ENCODE measurements at regions not wholly inside any gene's neighbourhood (a gene's known extent, or its start where the extent isn't known, plus 50 kb on each side); places are given as distances from the start of the nearest gene placed in this dataset.

DNA sequence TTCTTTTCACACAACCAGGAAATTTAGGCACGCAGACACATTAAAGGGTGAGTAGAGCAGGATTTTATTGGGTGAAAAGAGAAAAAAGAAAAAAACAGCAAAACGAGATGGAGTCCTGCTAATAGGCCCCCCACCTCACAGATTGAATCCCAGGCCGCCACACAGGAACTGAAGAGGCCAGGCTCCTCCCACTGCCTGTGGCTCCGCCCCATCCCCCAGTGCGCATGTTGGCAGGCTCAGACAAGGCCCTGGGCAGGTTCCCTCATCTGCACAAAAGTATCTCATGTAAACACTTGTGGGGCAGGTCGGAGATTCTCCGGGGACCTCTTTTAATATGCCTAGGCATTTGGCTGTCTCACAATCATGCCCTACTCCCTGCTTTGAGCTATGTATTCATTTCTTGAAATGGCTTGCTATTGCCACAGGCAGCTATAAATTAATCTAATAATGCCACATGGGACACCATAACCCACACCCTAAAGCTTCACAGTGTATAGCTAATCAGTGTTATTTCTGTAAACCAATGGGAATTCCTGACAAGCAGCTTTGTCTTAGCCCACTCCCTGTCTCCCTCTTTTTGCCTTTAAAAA is 76.2 kb upstream of the KIF5B start:
- no peak overlapping the region for H3K27ac Mint-ChIP-seq
- no peaks in the 10 kb centered on the region for H3K36me3 Mint-ChIP-seq
- H3K9me3 Mint-ChIP-seq = no peaks in the 10 kb centered on the region
- ATAC-seq (no peak), DNase-seq (ENCODE audit: low spot score in 2 of 2) (no peak)

DNA sequence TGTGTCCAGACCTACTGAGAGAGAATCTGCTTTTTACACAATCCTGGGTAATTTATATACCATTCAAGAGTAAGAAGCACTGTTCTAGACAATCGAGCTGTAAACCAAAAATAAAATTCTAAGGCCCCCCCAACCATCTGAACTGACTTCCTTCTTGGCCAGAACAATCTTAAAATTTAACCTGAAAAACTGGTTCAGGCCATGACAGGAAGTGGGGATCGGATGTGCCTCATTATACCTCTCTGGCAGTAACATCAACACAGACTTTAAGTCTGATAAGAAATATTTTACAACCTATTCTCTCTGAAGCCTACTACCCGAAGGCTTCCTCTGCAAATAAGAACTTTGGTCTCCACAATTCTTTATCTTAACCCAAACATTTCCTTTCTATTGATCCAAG is 75.2 kb upstream of the KIF5B start:
- ATAC-seq (no peak), DNase-seq (ENCODE audit: low spot score in 2 of 2) (no peak)
- no peak overlapping the region for H3K27ac Mint-ChIP-seq
- no peaks in the 10 kb centered on the region for H3K9me3 Mint-ChIP-seq
- no peaks in the 10 kb centered on the region for H3K36me3 Mint-ChIP-seq

- no peaks in the 10 kb centered on the region for H3K9me3 Mint-ChIP-seq
- ATAC-seq (no peak), DNase-seq (ENCODE audit: low spot score in 2 of 2) (no peak)
- no peak overlapping the region for H3K27ac Mint-ChIP-seq
- H3K36me3 Mint-ChIP-seq = no peaks in the 10 kb centered on the region
These were observed 74.6 kb upstream of the KIF5B start for GRCh38 chr10:32130788-32131187.

DNA sequence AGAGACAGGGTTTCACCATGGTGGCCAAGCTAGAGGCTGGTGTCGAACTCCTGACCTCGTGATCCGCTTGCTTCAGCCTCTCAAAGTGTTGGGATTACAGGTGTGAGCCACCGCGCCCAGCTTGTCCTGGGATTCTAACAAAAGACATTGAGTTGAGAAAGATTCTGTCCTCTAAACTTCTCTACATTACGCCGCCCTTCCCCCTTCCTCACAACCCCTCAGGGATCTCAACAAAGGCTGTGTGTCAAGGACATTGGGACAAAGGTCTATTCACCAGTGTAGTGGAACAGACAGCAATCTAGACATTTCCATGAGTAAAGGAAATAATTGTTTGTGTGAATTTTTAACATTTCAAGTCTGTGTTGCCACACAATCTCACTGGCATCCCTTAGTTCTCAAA is 68.8 kb upstream of the KIF5B start:
- Mint-ChIP-seq H3K27ac (peak overlapping the region in 1 of 2 donors; percentile 55), H3K36me3 (peaks cover 5 to 8% of the 10 kb centered on the region in 2 donors), H3K9me3 (peaks cover 0 to 10% of the 10 kb centered on the region in 2 donors)
- DNase-seq (ENCODE audit: low spot score in 2 of 2) = no peak
- no peak for ATAC-seq

DNA sequence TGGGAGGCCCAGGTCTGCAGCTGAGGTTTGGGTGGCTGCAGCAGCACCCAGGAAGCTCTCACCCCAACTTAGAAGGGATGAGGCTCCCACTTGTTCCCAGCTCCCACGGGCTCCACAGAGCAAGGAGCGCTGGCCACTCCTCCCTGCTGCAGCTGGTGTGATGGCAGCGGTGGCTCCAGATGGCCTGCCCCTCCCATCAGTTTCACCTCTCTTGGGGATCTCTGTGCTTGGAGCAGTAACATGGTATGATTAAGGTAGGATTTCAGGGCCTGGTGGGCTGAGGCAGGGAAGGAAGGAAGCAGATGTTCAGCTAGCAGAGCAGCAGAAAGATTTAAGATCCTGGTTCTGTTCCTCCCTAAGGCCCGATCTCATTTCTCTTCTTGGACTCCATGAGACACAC is 66.8 kb upstream of the KIF5B start:
- no peak overlapping the region for H3K27ac Mint-ChIP-seq
- DNase-seq (ENCODE audit: low spot score in 2 of 2) (no peak), ATAC-seq (no peak)
- peaks cover 0 to 10% of the 10 kb centered on the region in 2 donors for H3K9me3 Mint-ChIP-seq
- peaks cover 5 to 8% of the 10 kb centered on the region in 2 donors for H3K36me3 Mint-ChIP-seq

GRCh38 chr10:32121648-32122047 is 65.4 kb upstream of the KIF5B start:
- no peak overlapping the region for H3K27ac Mint-ChIP-seq

DNA sequence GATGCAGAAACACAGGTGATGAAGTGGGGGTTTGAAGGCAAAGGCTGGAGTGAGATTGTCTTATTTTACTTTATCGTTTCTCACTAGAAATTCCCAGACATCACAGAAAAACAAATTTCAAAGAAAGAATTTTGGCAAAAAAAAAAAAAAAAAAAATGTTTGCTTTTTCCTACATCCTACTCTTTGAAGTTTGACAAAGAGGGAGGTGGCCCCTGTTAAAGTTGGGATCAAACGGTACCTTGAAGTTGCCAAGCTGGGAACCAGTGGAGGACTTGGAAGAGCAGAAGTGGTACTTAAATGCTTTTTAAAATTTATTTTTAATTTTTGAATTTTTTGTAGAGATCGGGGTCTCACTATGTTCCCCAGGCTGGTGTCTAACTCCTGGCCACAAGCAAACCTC is 63.9 kb upstream of the KIF5B start:
- peaks cover 5 to 8% of the 10 kb centered on the region in 2 donors for H3K36me3 Mint-ChIP-seq
- H3K27ac Mint-ChIP-seq = no peak overlapping the region
- H3K9me3 Mint-ChIP-seq = peaks cover 0 to 16% of the 10 kb centered on the region in 2 donors
- DNase-seq (ENCODE audit: low spot score in 2 of 2) (no peak), ATAC-seq (no peak)

More at GRCh38 chr10:32121648-32122047, 65.4 kb upstream of the KIF5B start:
- Mint-ChIP-seq H3K36me3 (peaks cover 5 to 8% of the 10 kb centered on the region in 2 donors), H3K9me3 (peaks cover 0 to 10% of the 10 kb centered on the region in 2 donors)
- no peak for ATAC-seq
- DNase-seq (ENCODE audit: low spot score in 2 of 2) = no peak

- Mint-ChIP-seq H3K27ac (no peak overlapping the region), H3K9me3 (peaks cover 0 to 5% of the 10 kb centered on the region in 2 donors), H3K36me3 (no peaks in the 10 kb centered on the region)
- no peak for ATAC-seq
- no peak for DNase-seq (ENCODE audit: low spot score in 2 of 2)
These were observed 58.3 kb upstream of the KIF5B start for GRCh38 chr10:32114508-32114907.

- ATAC-seq (no peak), DNase-seq (ENCODE audit: low spot score in 2 of 2) (no peak)
- Mint-ChIP-seq H3K9me3 (peaks cover 0 to 5% of the 10 kb centered on the region in 2 donors), H3K36me3 (no peaks in the 10 kb centered on the region), H3K27ac (no peak overlapping the region)
These were observed 55.8 kb upstream of the KIF5B start for GRCh38 chr10:32112055-32112454.

- no peak for ATAC-seq
- H3K27ac Mint-ChIP-seq = no peak overlapping the region
These were observed 55.4 kb upstream of the KIF5B start for GRCh38 chr10:32111585-32111984.

GRCh38 chr10:32110790-32111189 is 54.6 kb upstream of the KIF5B start:
- ATAC-seq (no peak), DNase-seq (ENCODE audit: low spot score in 2 of 2) (no peak)
- no peaks in the 10 kb centered on the region for H3K36me3 Mint-ChIP-seq
- no peak overlapping the region for H3K27ac Mint-ChIP-seq
- H3K9me3 Mint-ChIP-seq = peaks cover 0 to 3% of the 10 kb centered on the region in 2 donors

More at GRCh38 chr10:32111585-32111984, 55.4 kb upstream of the KIF5B start:
- DNase-seq (ENCODE audit: low spot score in 2 of 2) = no peak
- Mint-ChIP-seq H3K9me3 (peaks cover 0 to 5% of the 10 kb centered on the region in 2 donors), H3K36me3 (no peaks in the 10 kb centered on the region)

GRCh38 chr10:32109603-32110002 is 53.4 kb upstream of the KIF5B start:
- DNase-seq (ENCODE audit: low spot score in 2 of 2) (no peak), ATAC-seq (no peak)
- Mint-ChIP-seq H3K27ac (no peak overlapping the region), H3K36me3 (no peaks in the 10 kb centered on the region), H3K9me3 (no peaks in the 10 kb centered on the region)
